ENCODE measurements at regions not wholly inside any gene's neighbourhood (a gene's known extent, or its start where the extent isn't known, plus 50 kb on each side); places are given as distances from the start of the nearest gene placed in this dataset.

DNA sequence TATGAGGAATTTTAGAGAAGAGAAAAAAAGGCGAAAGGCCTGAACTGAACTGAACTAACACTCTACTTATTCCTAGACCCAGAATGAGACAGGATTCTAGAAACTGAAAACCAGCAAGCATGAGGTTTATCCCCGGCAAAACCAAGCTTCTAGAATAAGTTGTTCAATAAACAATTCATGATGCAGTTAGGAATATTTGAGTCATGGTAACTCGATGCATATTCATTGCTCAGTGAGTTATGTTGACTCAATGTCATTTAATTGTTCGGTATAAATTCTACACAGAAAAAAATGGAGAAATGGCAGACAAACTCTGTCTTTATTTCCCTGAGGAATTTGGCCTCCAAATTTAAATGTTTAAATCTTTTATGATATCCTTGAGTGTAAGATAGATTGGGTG is 321.5 kb downstream of the SATB2 start:
- Histone ChIP-seq H3K27me3 (ENCODE audit: control insufficient read depth, insufficient read depth, low read length) (no peaks in the 10 kb centered on the region), H3K27ac (ENCODE audit: low read depth, low read length) (no peak overlapping the region), H3K4me3 (ENCODE audit: low read depth, low read length) (no peak overlapping the region), H3K9ac (ENCODE audit: low read depth, low read length) (no peak overlapping the region), H3K36me3 (ENCODE audit: control insufficient read depth, insufficient read depth, low read length) (no peaks in the 10 kb centered on the region), H3K4me1 (ENCODE audit: control insufficient read depth, insufficient read depth, low read length) (no peaks in the 10 kb centered on the region), H3K9me3 (ENCODE audit: control insufficient read depth, insufficient read depth, low read length) (no peaks in the 10 kb centered on the region)

DNA sequence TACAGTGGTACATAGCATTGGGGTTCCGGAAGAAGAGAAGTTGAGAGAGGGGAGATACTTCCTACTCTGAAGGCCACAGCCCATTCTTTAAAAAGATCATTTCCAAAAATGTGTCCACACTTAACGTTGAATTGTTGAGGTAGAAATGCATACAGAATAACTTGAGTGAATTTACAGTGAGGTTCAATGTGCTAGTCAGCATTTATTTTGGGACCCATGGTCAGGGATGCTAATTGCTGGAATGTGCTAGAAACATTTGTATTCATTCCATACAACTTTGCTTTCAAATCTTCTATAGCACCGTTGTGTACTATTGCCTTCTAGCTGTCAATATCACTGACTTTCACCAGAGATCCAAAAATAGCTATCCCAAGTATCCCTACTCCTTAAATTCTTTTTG is 325.9 kb downstream of the SATB2 start:
- H3K4me3 ChIP-seq (ENCODE audit: low read depth, low read length): no peak overlapping the region
- no peak overlapping the region for H3K27ac ChIP-seq (ENCODE audit: low read depth, low read length)
- H3K36me3 ChIP-seq (ENCODE audit: control insufficient read depth, insufficient read depth, low read length): no peaks in the 10 kb centered on the region
- no peaks in the 10 kb centered on the region for H3K27me3 ChIP-seq (ENCODE audit: control insufficient read depth, insufficient read depth, low read length)
- no peaks in the 10 kb centered on the region for H3K9me3 ChIP-seq (ENCODE audit: control insufficient read depth, insufficient read depth, low read length)
- no peaks in the 10 kb centered on the region for H3K4me1 ChIP-seq (ENCODE audit: control insufficient read depth, insufficient read depth, low read length)
- H3K9ac ChIP-seq (ENCODE audit: low read depth, low read length): no peak overlapping the region

DNA sequence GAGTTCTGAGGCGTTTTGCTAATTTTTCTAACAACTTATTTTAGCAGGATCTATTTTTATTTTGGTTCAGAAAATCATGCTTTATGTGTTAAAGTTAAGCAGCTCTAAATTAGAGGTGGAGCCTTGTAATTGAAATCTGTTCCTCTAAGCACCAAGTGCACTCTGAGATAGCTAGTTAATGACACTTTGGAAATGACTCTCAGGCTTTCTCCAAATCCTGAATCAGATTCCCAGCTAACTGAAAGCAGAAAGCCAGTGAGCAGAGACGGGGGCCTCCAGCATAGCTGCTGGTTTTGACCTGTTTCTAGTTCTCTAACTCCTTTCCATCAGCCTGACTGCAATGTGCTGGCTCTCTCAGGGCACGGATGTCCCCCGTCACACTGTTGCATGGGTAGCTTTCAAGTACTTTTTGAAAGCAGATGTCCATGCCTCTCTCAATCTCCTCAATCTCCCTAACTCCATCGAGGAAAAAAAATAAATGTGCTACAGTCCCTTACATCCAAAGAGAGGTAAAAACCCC is 326.5 kb downstream of the SATB2 start:
- H3K27ac ChIP-seq (ENCODE audit: low read depth, low read length): no peak overlapping the region
- no peak overlapping the region for H3K9ac ChIP-seq (ENCODE audit: low read depth, low read length)
- no peak overlapping the region for H3K4me3 ChIP-seq (ENCODE audit: low read depth, low read length)
- H3K36me3 ChIP-seq (ENCODE audit: control insufficient read depth, insufficient read depth, low read length): no peaks in the 10 kb centered on the region
- no peaks in the 10 kb centered on the region for H3K4me1 ChIP-seq (ENCODE audit: control insufficient read depth, insufficient read depth, low read length)
- H3K27me3 ChIP-seq (ENCODE audit: control insufficient read depth, insufficient read depth, low read length): no peaks in the 10 kb centered on the region
- no peaks in the 10 kb centered on the region for H3K9me3 ChIP-seq (ENCODE audit: control insufficient read depth, insufficient read depth, low read length)

DNA sequence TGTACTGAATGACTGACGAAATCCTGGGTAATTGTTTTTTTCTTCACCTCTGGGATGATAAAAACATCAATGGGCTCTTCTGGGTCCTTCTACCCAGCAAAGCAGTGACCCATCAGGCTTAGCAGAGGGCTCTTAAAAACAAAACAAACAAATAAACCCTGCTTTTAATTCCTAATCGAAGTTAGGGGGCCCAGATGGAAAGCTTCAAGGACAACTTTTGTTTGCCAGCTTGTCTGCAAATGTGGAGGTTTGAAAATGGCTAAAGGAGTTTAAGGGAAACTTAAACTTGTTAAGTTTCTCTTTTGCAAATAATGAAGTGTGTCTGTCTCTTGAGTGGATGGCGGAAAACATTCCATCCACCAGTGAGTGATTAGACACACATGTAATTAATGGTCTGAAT is 327.2 kb downstream of the SATB2 start:
- Histone ChIP-seq H3K36me3 (ENCODE audit: control insufficient read depth, insufficient read depth, low read length) (no peaks in the 10 kb centered on the region), H3K9me3 (ENCODE audit: control insufficient read depth, insufficient read depth, low read length) (no peaks in the 10 kb centered on the region), H3K4me1 (ENCODE audit: control insufficient read depth, insufficient read depth, low read length) (no peaks in the 10 kb centered on the region), H3K4me3 (ENCODE audit: low read depth, low read length) (no peak overlapping the region), H3K27me3 (ENCODE audit: control insufficient read depth, insufficient read depth, low read length) (no peaks in the 10 kb centered on the region), H3K9ac (ENCODE audit: low read depth, low read length) (no peak overlapping the region), H3K27ac (ENCODE audit: low read depth, low read length) (no peak overlapping the region)

DNA sequence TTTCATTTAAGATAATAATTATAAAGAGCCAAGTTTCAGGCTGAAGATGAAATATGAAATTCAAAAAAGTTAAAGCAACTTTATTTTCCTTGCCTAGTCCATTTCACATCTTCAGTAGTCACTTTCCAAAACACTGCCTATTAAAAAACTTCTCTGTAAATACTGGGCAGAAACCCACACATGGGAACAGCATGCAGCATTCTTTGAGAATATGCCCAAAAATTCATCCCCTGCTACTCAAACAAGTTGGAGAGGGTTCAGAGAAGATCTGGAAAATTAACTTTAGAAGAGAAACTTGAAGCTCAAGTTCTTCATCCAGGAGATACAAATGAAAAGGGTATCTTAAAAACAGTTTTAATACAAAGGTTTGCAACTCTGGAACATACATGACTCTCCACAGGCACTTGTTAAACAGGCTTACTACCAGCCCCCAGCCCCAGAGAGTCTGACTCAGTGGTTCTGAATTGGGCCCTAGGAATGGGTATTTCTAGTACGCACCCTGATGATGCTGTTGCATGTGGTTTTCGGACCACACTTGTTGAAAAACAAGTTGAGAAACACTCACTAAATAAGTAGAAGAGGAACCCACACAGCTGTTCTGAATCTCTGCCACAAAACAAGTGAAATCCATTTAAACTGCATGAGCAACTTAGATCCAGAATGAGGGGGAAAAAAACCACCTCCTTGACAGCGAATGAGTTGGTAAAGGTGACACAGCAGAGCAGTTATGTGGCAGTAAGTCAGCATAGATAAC is 329.1 kb downstream of the SATB2 start:
- H3K4me3 ChIP-seq (ENCODE audit: low read depth, low read length): no peak overlapping the region
- H3K9me3 ChIP-seq (ENCODE audit: control insufficient read depth, insufficient read depth, low read length): no peaks in the 10 kb centered on the region
- H3K36me3 ChIP-seq (ENCODE audit: control insufficient read depth, insufficient read depth, low read length): no peaks in the 10 kb centered on the region
- no peak overlapping the region for H3K9ac ChIP-seq (ENCODE audit: low read depth, low read length)
- H3K27me3 ChIP-seq (ENCODE audit: control insufficient read depth, insufficient read depth, low read length): no peaks in the 10 kb centered on the region
- H3K27ac ChIP-seq (ENCODE audit: low read depth, low read length): no peak overlapping the region
- H3K4me1 ChIP-seq (ENCODE audit: control insufficient read depth, insufficient read depth, low read length): no peaks in the 10 kb centered on the region

DNA sequence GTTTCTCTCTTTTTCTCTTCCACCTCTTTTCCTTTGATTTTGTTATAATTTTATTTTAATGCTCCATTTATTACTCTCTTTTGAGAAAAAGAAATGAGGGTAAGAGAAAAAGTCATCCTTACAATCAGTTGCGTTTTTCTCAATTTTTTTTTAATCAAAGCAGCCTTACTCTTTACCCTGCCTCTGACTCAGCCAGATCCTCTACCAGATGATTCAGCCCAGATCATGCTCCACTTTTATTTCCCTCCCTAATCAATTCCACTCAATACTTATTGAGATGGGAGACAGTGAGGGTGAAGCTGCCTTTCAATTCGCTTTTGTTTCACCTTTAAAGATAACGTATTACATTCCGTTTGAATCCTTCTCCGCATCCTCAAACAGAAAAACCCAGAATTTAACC is 337.9 kb downstream of the SATB2 start:
- Histone ChIP-seq H3K27me3 (ENCODE audit: control insufficient read depth, insufficient read depth, low read length) (no peaks in the 10 kb centered on the region), H3K36me3 (ENCODE audit: control insufficient read depth, insufficient read depth, low read length) (no peaks in the 10 kb centered on the region), H3K9ac (ENCODE audit: low read depth, low read length) (no peak overlapping the region), H3K27ac (ENCODE audit: low read depth, low read length) (no peak overlapping the region), H3K9me3 (ENCODE audit: control insufficient read depth, insufficient read depth, low read length) (no peaks in the 10 kb centered on the region), H3K4me1 (ENCODE audit: control insufficient read depth, insufficient read depth, low read length) (peaks cover 6% of the 10 kb centered on the region), H3K4me3 (ENCODE audit: low read depth, low read length) (no peak overlapping the region)

DNA sequence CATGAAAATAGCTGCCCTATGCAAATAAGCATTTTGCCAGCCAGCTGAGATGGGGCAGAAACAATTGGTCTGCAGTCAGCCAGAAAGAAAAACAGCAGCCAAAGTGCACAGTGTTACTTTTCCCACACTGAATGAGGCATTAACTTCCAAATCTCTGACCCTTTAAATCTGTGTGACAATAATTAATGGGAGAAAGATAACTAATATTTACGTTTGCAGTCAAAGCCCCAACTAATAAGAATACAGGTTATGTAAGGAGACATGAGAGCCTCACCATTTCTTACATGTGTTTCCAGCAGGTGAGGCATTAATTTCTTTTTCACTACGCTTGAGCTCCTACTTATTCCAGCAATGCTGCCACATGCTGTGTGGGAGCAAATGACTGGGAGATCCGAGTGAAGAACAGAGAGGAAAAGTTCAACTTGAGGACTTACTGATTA is 339.0 kb downstream of the SATB2 start:
- H3K4me3 ChIP-seq (ENCODE audit: low read depth, low read length): no peak overlapping the region
- no peak overlapping the region for H3K27ac ChIP-seq (ENCODE audit: low read depth, low read length)
- H3K27me3 ChIP-seq (ENCODE audit: control insufficient read depth, insufficient read depth, low read length): no peaks in the 10 kb centered on the region
- peaks cover 6% of the 10 kb centered on the region for H3K4me1 ChIP-seq (ENCODE audit: control insufficient read depth, insufficient read depth, low read length)
- no peaks in the 10 kb centered on the region for H3K9me3 ChIP-seq (ENCODE audit: control insufficient read depth, insufficient read depth, low read length)
- H3K9ac ChIP-seq (ENCODE audit: low read depth, low read length): no peak overlapping the region
- H3K36me3 ChIP-seq (ENCODE audit: control insufficient read depth, insufficient read depth, low read length): no peaks in the 10 kb centered on the region

DNA sequence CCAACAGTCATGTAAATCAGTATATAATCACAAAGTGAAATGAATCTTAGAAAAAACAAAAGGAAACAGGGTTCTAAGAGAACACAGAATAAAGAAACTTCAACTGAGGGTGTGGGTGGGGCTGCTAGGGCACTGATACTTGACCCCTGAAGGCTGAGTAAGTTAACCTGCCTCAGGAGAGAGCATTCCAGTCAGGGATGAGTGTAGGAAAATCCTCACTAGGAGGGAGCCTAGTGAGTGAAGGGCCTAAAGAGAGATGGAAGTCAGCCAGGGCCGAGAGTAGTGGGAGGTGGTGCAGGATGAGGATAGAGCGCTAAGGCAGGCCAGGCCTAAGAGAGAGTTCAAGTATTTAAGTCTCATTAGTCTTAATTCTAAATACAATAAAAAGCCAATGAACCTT is 342.6 kb downstream of the SATB2 start:
- Histone ChIP-seq H3K27ac (ENCODE audit: low read depth, low read length) (no peak overlapping the region), H3K4me1 (ENCODE audit: control insufficient read depth, insufficient read depth, low read length) (peaks cover 6% of the 10 kb centered on the region), H3K9ac (ENCODE audit: low read depth, low read length) (no peak overlapping the region), H3K4me3 (ENCODE audit: low read depth, low read length) (no peak overlapping the region), H3K9me3 (ENCODE audit: control insufficient read depth, insufficient read depth, low read length) (no peaks in the 10 kb centered on the region), H3K27me3 (ENCODE audit: control insufficient read depth, insufficient read depth, low read length) (no peaks in the 10 kb centered on the region), H3K36me3 (ENCODE audit: control insufficient read depth, insufficient read depth, low read length) (no peaks in the 10 kb centered on the region)

DNA sequence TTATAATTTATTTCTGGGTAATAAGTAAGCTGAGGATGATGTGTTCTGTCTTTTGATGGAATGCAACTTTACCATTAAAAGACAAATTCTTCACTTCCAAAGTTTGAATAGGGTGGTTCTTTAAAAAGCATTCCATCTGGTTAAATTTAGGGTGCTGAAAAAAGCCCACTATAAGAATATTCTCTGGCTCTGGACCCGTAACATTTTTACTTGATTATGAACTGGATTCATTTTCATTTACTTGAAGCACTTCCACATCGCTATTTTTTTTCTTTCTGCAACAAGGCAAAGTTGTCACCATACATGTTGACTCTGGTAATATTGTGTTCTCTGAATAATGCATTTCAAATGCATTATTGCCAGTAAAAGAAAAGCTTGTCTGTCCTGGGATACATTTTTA is 344.6 kb downstream of the SATB2 start:
- Histone ChIP-seq H3K9me3 (ENCODE audit: control insufficient read depth, insufficient read depth, low read length) (no peaks in the 10 kb centered on the region), H3K4me3 (ENCODE audit: low read depth, low read length) (no peak overlapping the region), H3K27me3 (ENCODE audit: control insufficient read depth, insufficient read depth, low read length) (no peaks in the 10 kb centered on the region), H3K36me3 (ENCODE audit: control insufficient read depth, insufficient read depth, low read length) (no peaks in the 10 kb centered on the region), H3K4me1 (ENCODE audit: control insufficient read depth, insufficient read depth, low read length) (no peaks in the 10 kb centered on the region), H3K27ac (ENCODE audit: low read depth, low read length) (no peak overlapping the region), H3K9ac (ENCODE audit: low read depth, low read length) (no peak overlapping the region)

DNA sequence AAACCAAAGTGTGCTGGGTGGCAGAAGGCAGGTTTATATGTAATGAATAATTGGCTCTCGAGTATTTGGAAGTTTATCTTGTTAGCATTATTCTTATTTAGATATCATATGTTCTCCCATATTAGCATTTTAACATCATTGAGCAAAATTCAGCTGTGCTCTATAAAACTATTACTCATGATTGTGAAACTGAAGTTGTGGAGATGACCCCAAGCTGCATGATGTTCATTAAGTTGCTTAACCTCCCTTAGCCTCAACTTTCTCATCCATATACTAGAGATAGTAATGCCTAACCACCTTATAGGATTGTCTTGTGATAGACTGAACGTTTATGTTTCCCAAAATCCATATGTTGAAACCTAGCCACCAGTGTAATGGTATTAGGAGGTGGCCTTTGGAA is 346.3 kb downstream of the SATB2 start:
- H3K4me3 ChIP-seq (ENCODE audit: low read depth, low read length): no peak overlapping the region
- H3K36me3 ChIP-seq (ENCODE audit: control insufficient read depth, insufficient read depth, low read length): no peaks in the 10 kb centered on the region
- H3K27ac ChIP-seq (ENCODE audit: low read depth, low read length): no peak overlapping the region
- H3K4me1 ChIP-seq (ENCODE audit: control insufficient read depth, insufficient read depth, low read length): no peaks in the 10 kb centered on the region
- H3K9me3 ChIP-seq (ENCODE audit: control insufficient read depth, insufficient read depth, low read length): no peaks in the 10 kb centered on the region
- no peaks in the 10 kb centered on the region for H3K27me3 ChIP-seq (ENCODE audit: control insufficient read depth, insufficient read depth, low read length)
- H3K9ac ChIP-seq (ENCODE audit: low read depth, low read length): no peak overlapping the region

DNA sequence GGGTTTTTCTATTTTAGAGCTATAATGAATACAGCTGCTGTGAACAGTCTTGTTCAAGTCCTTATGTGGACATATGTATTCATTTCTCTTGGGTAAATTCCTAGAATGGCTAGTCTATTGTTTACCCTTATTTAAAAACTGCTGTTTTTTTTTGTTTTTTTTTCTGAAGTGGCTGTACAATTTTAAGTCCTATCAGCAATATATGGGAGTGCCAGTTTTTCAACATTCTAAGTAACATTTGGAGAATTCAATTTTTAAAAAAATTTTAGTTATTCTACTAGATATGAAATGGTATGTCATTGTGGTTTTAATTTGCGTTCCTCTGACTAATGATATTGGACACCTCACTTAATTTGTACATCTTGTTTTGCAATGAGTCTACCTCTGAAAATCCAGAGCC is 349.7 kb downstream of the SATB2 start:
- Histone ChIP-seq H3K4me1 (ENCODE audit: control insufficient read depth, insufficient read depth, low read length) (peaks cover 5% of the 10 kb centered on the region), H3K9ac (ENCODE audit: low read depth, low read length) (no peak overlapping the region), H3K4me3 (ENCODE audit: low read depth, low read length) (no peak overlapping the region), H3K27me3 (ENCODE audit: control insufficient read depth, insufficient read depth, low read length) (no peaks in the 10 kb centered on the region), H3K9me3 (ENCODE audit: control insufficient read depth, insufficient read depth, low read length) (no peaks in the 10 kb centered on the region), H3K27ac (ENCODE audit: low read depth, low read length) (no peak overlapping the region), H3K36me3 (ENCODE audit: control insufficient read depth, insufficient read depth, low read length) (no peaks in the 10 kb centered on the region)
